ENCODE measurements at regions not wholly inside any gene's neighbourhood (a gene's known extent, or its start where the extent isn't known, plus 50 kb on each side); places are given as distances from the start of the nearest gene placed in this dataset.

DNA sequence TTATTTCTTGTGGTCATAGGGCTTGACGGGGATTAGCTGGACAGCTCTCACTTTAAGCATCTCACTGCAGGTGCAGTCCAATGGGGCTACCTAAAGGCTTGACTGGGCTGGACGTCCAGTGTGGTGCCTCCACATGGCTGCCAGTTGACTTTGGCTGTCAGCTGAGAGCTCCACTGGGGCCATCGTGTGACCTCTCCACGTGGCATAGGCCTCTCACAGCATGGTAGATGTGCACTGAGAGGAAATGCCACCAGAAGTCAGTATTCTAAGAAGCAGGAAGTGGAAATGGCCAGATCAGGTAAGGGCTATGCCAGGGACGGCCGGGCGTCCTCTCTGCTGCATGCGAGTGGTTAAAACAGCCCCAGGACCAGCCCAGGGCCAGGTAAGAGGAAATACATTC is 105.2 kb upstream of the TWIST2 start:
- no peak for TF ChIP-seq POLR2A (IDR thresholded peaks at IDR 0.05)
- H3K27ac ChIP-seq: no peak overlapping the region
- H3K27me3 ChIP-seq: no peaks in the 10 kb centered on the region
- WGBS: 89% methylated on average over 8 of the region's 8 CpGs
- no peaks in the 10 kb centered on the region for H3K36me3 ChIP-seq
- H3K4me1 ChIP-seq: no peaks in the 10 kb centered on the region
- DNase-seq (ENCODE audit: low spot score in 2 of 2): no peak
- H3K9me3 ChIP-seq: no peaks in the 10 kb centered on the region
- no peak overlapping the region for H3K4me3 ChIP-seq

DNA sequence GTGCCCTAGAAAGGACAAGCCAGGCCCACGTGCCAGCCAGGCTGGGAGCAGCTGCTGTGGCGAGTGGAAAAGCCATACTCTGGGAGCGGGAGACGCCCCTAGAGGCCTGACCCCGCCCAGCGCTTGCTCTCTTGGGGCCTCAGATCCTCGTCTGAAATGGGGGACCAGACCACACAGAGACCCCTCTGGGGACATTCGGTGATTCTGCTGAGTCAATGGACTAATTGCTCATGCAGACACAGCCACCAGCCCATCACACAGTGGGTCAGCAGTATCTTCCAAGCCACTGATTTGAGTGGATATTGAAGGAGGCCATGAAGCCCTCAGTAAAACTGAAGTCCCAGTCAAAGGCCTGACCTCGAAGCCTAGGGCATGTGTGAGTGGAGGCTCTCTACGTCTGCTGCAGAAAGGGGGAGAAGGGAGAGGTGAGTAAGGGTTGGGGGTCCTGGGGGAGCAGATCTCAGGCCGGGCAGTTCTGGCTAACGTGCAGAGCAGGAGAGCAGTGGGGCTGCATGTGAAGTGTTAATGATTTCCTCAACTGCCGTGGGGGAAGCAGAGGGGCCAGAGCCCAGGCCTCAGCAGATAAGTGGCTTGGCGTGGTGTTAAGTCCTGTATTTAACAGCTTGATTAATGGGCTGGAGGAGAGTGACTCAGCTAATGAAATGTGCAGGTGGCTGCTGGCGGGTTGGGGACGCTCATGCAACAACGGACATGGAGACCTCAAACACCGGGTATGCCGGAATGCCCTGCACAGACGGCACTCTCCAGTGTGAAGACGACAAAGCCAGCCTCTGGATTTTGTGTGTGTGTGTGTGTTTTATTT is 104.4 kb upstream of the TWIST2 start:
- H3K36me3 ChIP-seq: no peaks in the 10 kb centered on the region
- no peaks in the 10 kb centered on the region for H3K4me1 ChIP-seq
- no peak for DNase-seq (ENCODE audit: low spot score in 2 of 2)
- no peaks in the 10 kb centered on the region for H3K9me3 ChIP-seq
- no peaks in the 10 kb centered on the region for H3K27me3 ChIP-seq
- H3K4me3 ChIP-seq: no peak overlapping the region
- no peak for TF ChIP-seq POLR2A (IDR thresholded peaks at IDR 0.05)
- no peak for TF ChIP-seq CTCF (IDR thresholded peaks at IDR 0.05)
- no peak for TF ChIP-seq EP300 (IDR thresholded peaks at IDR 0.05)
- TF ChIP-seq POLR2AphosphoS5 (IDR thresholded peaks at IDR 0.05): no peak
- H3K27ac ChIP-seq: no peak overlapping the region
- 70% methylated on average over 20 of the region's 21 CpGs for WGBS

GRCh38 chr2:238744951-238745350 is 102.9 kb upstream of the TWIST2 start:
- Histone ChIP-seq H3K4me1 (no peaks in the 10 kb centered on the region), H3K36me3 (no peaks in the 10 kb centered on the region), H3K27me3 (no peaks in the 10 kb centered on the region), H3K4me3 (no peak overlapping the region), H3K27ac (no peak overlapping the region), H3K9me3 (no peaks in the 10 kb centered on the region)
- WGBS: 92% methylated on average over 13 of the region's 13 CpGs
- DNase-seq (ENCODE audit: low spot score in 2 of 2): no peak
- TF ChIP-seq POLR2A (IDR thresholded peaks at IDR 0.05) (no peak), CTCF (IDR thresholded peaks at IDR 0.05) (no peak), POLR2AphosphoS5 (IDR thresholded peaks at IDR 0.05) (no peak), EP300 (IDR thresholded peaks at IDR 0.05) (no peak)

DNA sequence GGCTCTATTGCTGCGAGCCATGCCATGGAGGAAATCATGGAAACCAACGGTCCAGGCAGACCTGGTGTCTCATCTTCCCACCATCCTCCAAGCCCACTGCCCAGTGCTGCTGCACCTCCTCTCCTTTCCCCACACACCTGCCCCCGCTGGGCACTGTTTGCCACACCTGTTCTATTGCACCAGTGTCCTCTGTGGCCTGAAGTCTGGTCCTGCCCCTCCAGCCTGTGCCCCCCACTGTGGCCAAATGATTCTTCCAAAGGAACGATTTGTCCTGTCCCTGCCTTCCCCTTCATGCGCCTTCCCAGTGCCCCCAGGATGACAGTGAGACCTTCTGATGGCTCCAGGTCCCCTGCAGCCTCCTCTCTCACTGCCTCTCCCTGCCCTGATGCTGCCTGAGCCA is 101.9 kb upstream of the TWIST2 start:
- TF ChIP-seq CTCF (IDR thresholded peaks at IDR 0.05) (no peak), POLR2AphosphoS5 (IDR thresholded peaks at IDR 0.05) (no peak), EP300 (IDR thresholded peaks at IDR 0.05) (no peak), POLR2A (IDR thresholded peaks at IDR 0.05) (no peak)

DNA sequence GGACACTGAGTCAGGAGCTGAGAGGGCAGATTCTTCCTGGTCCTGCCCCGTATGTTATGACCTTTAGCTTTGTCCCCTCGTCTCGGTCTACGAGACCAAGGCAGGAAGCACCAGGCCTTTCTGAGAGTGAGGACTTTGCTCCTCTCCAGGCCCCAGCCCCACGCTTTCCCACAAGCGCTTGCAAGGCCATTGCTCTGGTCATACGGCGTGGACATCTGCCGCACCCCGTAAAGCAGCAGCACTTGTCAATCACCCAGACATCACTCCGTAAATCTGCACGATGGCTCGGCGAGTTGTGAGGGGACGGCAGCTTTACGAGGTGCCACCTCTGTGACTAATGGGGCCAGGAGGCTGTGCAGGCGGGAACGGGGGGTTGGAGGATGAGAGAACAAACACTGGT is 100.8 kb upstream of the TWIST2 start:
- H3K27ac ChIP-seq: no peak overlapping the region
- DNase-seq (ENCODE audit: low spot score in 2 of 2): no peak
- 84% methylated on average over 18 of the region's 18 CpGs for WGBS
- no peaks in the 10 kb centered on the region for H3K27me3 ChIP-seq
- H3K9me3 ChIP-seq: no peaks in the 10 kb centered on the region
- H3K36me3 ChIP-seq: no peaks in the 10 kb centered on the region
- H3K4me3 ChIP-seq: no peak overlapping the region
- no peaks in the 10 kb centered on the region for H3K4me1 ChIP-seq
- no peak for TF ChIP-seq EP300 (IDR thresholded peaks at IDR 0.05)
- TF ChIP-seq CTCF (IDR thresholded peaks at IDR 0.05): no peak

More for the DNA sequence above, 101.9 kb upstream of the TWIST2 start:
- H3K4me3 ChIP-seq: no peak overlapping the region
- H3K27ac ChIP-seq: no peak overlapping the region
- H3K4me1 ChIP-seq: no peaks in the 10 kb centered on the region
- no peaks in the 10 kb centered on the region for H3K9me3 ChIP-seq
- 80% methylated on average over 5 of the region's 5 CpGs for WGBS
- DNase-seq (ENCODE audit: low spot score in 2 of 2): no peak
- no peaks in the 10 kb centered on the region for H3K36me3 ChIP-seq
- no peaks in the 10 kb centered on the region for H3K27me3 ChIP-seq

- TF ChIP-seq CTCF (IDR thresholded peaks at IDR 0.05): no peak
- TF ChIP-seq POLR2AphosphoS5 (IDR thresholded peaks at IDR 0.05): no peak
- no peak for TF ChIP-seq EP300 (IDR thresholded peaks at IDR 0.05)
- TF ChIP-seq POLR2A (IDR thresholded peaks at IDR 0.05): no peak
- H3K27ac ChIP-seq: no peak overlapping the region
- H3K4me1 ChIP-seq: no peaks in the 10 kb centered on the region
- H3K27me3 ChIP-seq: no peaks in the 10 kb centered on the region
- H3K36me3 ChIP-seq: no peaks in the 10 kb centered on the region
- no peaks in the 10 kb centered on the region for H3K9me3 ChIP-seq
- 93% methylated on average over 3 of the region's 3 CpGs for WGBS
- H3K4me3 ChIP-seq: no peak overlapping the region
- DNase-seq (ENCODE audit: low spot score in 2 of 2): no peak
Observed at GRCh38 chr2:238747557-238747956, 100.3 kb upstream of the TWIST2 start.

Data from suprapubic skin (tissue), 4 donors.